HG02798 (cell line): ENCODE measurements at regions not wholly inside any gene's neighbourhood (a gene's known extent, or its start where the extent isn't known, plus 50 kb on each side); places are given as distances from the start of the nearest gene placed in this dataset.

Source experiments
- ATAC-seq: cut with Tn5 transposase; IDR thresholded peaks from one replicate; pipeline ENCODE4 v1.9.1; 2021; ENCODE audit warnings: mild to moderate bottlenecking; ENCODE audit not compliant: unreplicated experiment, poor library complexity

DNA sequence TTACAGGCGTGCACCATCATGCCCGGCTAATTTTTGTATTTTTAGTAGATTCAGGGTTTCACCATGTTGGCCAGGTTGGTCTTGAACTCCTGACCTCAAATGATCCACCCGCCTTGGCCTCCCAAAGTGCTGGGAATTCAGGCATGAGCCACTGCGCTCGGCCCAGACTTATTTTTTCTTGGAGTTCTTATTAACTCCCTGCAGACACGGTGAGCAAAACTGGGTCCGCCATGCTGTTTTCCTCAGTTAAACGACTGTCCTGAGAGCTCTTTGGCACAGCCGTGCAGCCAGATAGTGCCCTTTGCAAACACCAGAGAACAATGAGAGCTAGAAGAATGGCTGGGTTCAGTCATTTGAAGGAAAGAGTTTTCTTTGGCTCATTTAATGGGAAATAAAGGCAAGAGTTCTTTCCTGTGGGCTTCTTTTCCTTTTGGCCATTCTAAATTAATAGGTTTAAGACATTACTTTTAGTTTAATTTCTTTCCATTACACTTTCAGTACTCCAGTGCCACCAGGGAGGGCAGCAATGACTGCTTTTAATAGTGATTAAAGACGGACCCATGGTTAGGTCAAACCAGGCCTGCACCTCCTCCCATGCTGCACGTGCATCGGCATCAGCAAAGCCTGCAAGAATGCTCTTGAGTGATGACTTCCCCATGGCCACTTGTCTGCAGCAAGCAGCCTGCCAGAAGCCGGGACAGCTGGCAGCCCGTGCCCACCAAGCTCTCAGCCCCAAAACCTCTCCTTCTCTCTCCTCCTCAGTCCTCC, 60.7 kb downstream of the VCPKMT start:
- ATAC-seq, result no peak

DNA sequence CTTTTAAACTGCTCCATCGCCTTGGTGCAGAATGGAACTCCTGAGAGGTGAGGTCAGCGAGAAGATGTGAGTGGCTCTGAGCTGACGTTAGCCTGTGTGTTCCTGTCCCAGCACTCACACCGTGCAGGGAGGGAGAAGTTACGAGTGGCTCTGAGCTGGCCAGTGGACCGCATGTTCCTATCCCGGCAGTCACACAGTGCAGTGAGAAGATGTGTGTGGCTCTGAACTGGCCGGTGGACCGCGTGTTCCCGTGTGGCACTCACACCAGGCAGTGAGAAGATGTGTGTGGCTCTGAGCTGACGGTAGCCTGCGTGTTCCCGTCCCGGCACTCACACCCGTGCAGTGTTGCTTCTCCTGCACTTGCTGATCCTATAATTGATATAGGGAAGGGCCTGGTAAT, 59.9 kb downstream of the VCPKMT start:
- no peak for ATAC-seq

DNA sequence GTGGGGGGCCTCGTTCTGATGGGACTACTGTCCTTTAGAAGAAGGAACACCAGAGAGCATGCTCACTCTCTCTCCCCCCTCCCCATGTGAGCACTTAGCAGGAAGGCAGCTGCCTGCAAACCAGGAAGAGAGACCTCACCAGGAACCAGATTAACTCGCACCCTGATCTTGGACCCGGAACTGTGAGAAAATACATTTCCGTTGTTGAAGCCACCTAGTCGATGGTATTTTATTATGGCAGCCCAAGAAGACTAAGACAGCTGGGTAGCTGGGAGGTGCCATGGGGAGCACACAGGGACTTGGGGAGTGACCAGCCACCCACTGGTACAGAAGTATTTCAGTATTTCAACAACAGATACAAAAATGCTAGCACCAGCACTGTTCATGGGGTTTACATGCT, 59.0 kb downstream of the VCPKMT start:
- ATAC-seq, result no peak

DNA sequence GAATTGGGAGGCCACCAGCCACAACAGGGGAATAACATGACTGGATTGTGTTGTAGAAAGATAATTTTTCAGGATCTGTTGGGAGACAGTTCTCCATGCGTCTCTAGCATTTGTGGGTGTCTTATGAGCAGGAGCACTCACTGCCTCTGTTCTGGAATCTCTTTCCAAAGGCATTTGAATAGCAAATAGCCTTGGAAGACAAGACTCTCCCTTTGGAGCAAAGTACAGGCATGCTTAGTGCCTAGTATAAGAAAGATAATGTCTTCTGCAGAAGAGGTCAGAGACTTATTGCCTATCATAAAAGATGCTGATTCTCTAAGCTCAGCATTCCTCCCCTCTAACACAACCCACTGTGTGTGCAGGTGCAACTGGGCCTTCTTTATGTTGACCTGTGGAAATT, 58.3 kb downstream of the VCPKMT start:
- no peak for ATAC-seq
